ENCODE measurements at regions not wholly inside any gene's neighbourhood (a gene's known extent, or its start where the extent isn't known, plus 50 kb on each side); places are given as distances from the start of the nearest gene placed in this dataset.

- DNase-seq (ENCODE audit: low read depth): no peak
- TF ChIP-seq CTCF (IDR thresholded peaks at IDR 0.05; ENCODE audit: insufficient read depth, low read depth, low read length, missing control alignments): no peak
- no peak overlapping the region for H3K4me3 ChIP-seq (ENCODE audit: low read depth, low read length)
Measured at GRCh38 chr5:12707560-12707959, 803.3 kb upstream of the CTNND2 start.

- H3K4me3 ChIP-seq (ENCODE audit: low read depth, low read length): no peak overlapping the region
- no peak for TF ChIP-seq CTCF (IDR thresholded peaks at IDR 0.05; ENCODE audit: insufficient read depth, low read depth, low read length, missing control alignments)
- no peak for DNase-seq (ENCODE audit: low read depth)
Measured at GRCh38 chr5:12704955-12705354, 800.7 kb upstream of the CTNND2 start.

- no peak for TF ChIP-seq CTCF (IDR thresholded peaks at IDR 0.05; ENCODE audit: insufficient read depth, low read depth, low read length, missing control alignments)
- no peak overlapping the region for H3K4me3 ChIP-seq (ENCODE audit: low read depth, low read length)
Measured at GRCh38 chr5:12703254-12703653, 799.0 kb upstream of the CTNND2 start.

DNA sequence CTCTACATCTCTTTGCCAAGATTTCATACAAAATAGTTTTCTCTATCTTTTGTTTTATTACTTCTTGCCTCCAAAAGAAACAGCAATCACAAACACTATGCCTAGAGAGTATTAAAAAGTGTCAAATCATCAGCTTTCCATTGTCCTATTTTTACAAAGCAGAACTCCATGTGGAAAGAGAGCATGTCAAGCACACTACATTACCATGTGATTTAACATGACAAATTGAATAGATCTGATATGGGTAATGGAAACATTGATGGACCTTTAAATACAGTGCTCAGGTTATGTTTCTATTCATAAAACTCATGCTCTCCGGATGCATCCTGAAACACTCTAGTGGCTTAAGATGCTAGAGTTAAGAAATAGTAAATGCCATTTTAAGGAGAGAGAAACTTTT is 791.4 kb upstream of the CTNND2 start:
- no peak for DNase-seq (ENCODE audit: low read depth)
- no peak for TF ChIP-seq CTCF (IDR thresholded peaks at IDR 0.05; ENCODE audit: insufficient read depth, low read depth, low read length, missing control alignments)
- H3K4me3 ChIP-seq (ENCODE audit: low read depth, low read length): no peak overlapping the region

More at GRCh38 chr5:12703254-12703653, 799.0 kb upstream of the CTNND2 start:
- no peak for DNase-seq (ENCODE audit: low read depth)

DNA sequence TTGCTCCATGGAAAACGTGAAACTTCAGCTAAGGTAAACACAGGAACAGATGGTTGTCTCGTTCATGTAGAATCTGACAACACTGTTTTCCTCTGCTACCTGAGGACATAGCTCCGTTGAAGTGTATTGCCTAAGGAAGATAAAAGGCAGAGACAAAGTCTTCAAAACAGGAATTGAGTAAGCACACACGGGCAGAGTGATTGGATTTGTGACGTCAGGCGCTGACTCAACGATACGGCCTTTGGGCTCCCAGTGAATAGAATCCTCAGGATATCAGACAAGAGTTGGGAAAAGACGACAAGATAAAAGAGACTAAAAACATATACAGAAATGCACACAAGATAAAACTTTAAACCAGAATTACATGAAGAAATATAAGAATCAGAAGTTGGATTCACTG is 787.1 kb upstream of the CTNND2 start:
- no peak for DNase-seq (ENCODE audit: low read depth)
- no peak overlapping the region for H3K4me3 ChIP-seq (ENCODE audit: low read depth, low read length)
- no peak for TF ChIP-seq CTCF (IDR thresholded peaks at IDR 0.05; ENCODE audit: insufficient read depth, low read depth, low read length, missing control alignments)

DNA sequence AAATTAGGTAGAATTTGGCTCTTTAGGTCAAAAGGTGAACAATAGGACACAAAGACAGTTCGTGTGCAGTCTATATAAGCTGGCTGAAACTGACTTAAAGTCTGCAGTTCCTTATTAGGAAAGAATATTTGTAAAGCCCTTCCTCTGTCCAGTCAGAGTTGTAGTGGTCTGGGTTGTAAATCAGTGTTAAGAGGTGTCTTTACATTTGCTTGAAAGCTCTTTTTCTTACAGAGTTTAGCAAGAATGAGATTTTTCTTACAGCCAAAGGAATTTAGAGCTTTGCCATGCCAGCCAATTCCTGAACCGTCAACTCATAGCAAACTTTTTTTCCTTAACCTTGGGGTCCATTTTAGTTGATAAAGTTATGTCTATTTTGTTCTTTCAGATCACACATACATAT is 786.1 kb upstream of the CTNND2 start:
- no peak for DNase-seq (ENCODE audit: low read depth)
- no peak overlapping the region for H3K4me3 ChIP-seq (ENCODE audit: low read depth, low read length)
- TF ChIP-seq CTCF (IDR thresholded peaks at IDR 0.05; ENCODE audit: insufficient read depth, low read depth, low read length, missing control alignments): no peak

DNA sequence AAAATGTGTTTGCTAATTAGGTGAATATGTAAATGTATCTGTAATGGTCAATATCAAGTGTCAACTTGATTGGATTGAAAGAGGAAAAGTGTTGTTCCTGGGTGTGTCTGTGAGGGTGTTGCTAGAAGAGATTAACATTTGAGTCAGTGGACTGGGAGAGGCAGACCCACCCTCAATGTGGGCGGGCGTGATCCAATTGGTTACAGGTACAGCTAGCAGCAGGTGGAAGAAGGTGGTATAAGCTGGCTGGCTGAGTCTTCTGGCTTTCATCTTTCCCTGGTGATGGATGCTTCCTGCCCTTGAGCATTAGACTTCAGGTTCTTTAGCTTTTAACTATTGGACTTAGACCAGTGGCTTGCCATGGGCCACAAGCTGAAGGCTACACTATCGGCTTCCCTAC is 779.0 kb upstream of the CTNND2 start:
- H3K4me3 ChIP-seq (ENCODE audit: low read depth, low read length): no peak overlapping the region
- TF ChIP-seq CTCF (IDR thresholded peaks at IDR 0.05; ENCODE audit: insufficient read depth, low read depth, low read length, missing control alignments): no peak
- DNase-seq (ENCODE audit: low read depth): no peak

All from GM12865 (cell line).